ENCODE measurements at regions not wholly inside any gene's neighbourhood (a gene's known extent, or its start where the extent isn't known, plus 50 kb on each side); places are given as distances from the start of the nearest gene placed in this dataset.

- in situ Hi-C loops (cut with HindIII; ENCODE audit: low pct_unique_long_range_greater_than_20kb, low sequenced_read_pairs) (no loop called here), intact Hi-C loops (cut with micrococcal nuclease; ENCODE audit: unreplicated experiment) (no loop called here)
- Histone ChIP-seq H3K36me3 (ENCODE audit: control insufficient read depth, insufficient read depth, low read length) (no peaks in the 10 kb centered on the region), H3K4me1 (ENCODE audit: control insufficient read depth, insufficient read depth, low read length) (no peaks in the 10 kb centered on the region), H3K9me3 (ENCODE audit: control insufficient read depth, insufficient read depth, low read depth, low read length) (no peaks in the 10 kb centered on the region), H3K4me3 (ENCODE audit: low read depth in 2 of 2, low read length in 2 of 2) (no peak overlapping the region), H3K27me3 (ENCODE audit: control insufficient read depth, insufficient read depth, low read length) (no peaks in the 10 kb centered on the region), H3K27ac (ENCODE audit: low read length) (no peak overlapping the region)
- ChIA-PET POLR2A (no interaction called here), CTCF (no interaction called here)
- no TSS peak for BruUV-seq (replicated peaks)
- ATAC-seq (no peak), DNase-seq (ENCODE audit: low read depth, low spot score) (no peak)
- TF ChIP-seq REST (IDR thresholded peaks at IDR 0.05; ENCODE audit: insufficient read depth in 1 of 2, low read depth in 2 of 2, low read length in 1 of 2) (no peak), SIN3A (IDR thresholded peaks at IDR 0.05; ENCODE audit: borderline replicate concordance, insufficient read depth, low read depth, low read length) (no peak), POLR2AphosphoS5 (IDR thresholded peaks at IDR 0.05; ENCODE audit: low read depth, low read length) (no peak), TCF7L2 (IDR thresholded peaks at IDR 0.05; ENCODE audit: low read depth, low read length) (no peak), CTCF (IDR thresholded peaks at IDR 0.05) (no peak)
Measured at GRCh38 chr7:153930696-153931095, 121.5 kb upstream of the DPP6 start.

GRCh38 chr7:153934048-153934447 lies 118.2 kb upstream of the DPP6 start:
- H3K4me3 ChIP-seq (ENCODE audit: low read depth in 2 of 2, low read length in 2 of 2), result no peak overlapping the region
- ChIA-PET CTCF (no interaction called here), POLR2A (no interaction called here)
- no TSS peak for BruUV-seq (replicated peaks)
- no peaks in the 10 kb centered on the region for H3K36me3 ChIP-seq (ENCODE audit: control insufficient read depth, insufficient read depth, low read length)
- H3K27ac ChIP-seq (ENCODE audit: low read length), result no peak overlapping the region
- no peak for TF ChIP-seq SIN3A (IDR thresholded peaks at IDR 0.05; ENCODE audit: borderline replicate concordance, insufficient read depth, low read depth, low read length)
- no peak for TF ChIP-seq TCF7L2 (IDR thresholded peaks at IDR 0.05; ENCODE audit: low read depth, low read length)
- no peak for TF ChIP-seq REST (IDR thresholded peaks at IDR 0.05; ENCODE audit: insufficient read depth in 1 of 2, low read depth in 2 of 2, low read length in 1 of 2)
- TF ChIP-seq POLR2AphosphoS5 (IDR thresholded peaks at IDR 0.05; ENCODE audit: low read depth, low read length), result no peak
- no peak for TF ChIP-seq CTCF (IDR thresholded peaks at IDR 0.05)
- H3K9me3 ChIP-seq (ENCODE audit: control insufficient read depth, insufficient read depth, low read depth, low read length), result no peaks in the 10 kb centered on the region
- no peak for DNase-seq (ENCODE audit: low read depth, low spot score)
- H3K4me1 ChIP-seq (ENCODE audit: control insufficient read depth, insufficient read depth, low read length), result no peaks in the 10 kb centered on the region
- H3K27me3 ChIP-seq (ENCODE audit: control insufficient read depth, insufficient read depth, low read length), result no peaks in the 10 kb centered on the region
- ATAC-seq, result no peak
- intact Hi-C loops (cut with micrococcal nuclease; ENCODE audit: unreplicated experiment) (no loop called here), in situ Hi-C loops (cut with HindIII; ENCODE audit: low pct_unique_long_range_greater_than_20kb, low sequenced_read_pairs) (no loop called here)
